ENCODE measurements at regions not wholly inside any gene's neighbourhood (a gene's known extent, or its start where the extent isn't known, plus 50 kb on each side); places are given as distances from the start of the nearest gene placed in this dataset.

GRCh38 chr9:90027296-90027790, 422.5 kb downstream of the GADD45G start:
- DNase-seq (ENCODE audit: low spot score) = no peak
- in situ Hi-C loops (cut with HindIII; ENCODE audit: low sequenced_read_pairs) = no loop called here

GRCh38 chr9:90029386-90029785, 424.6 kb downstream of the GADD45G start:
- in situ Hi-C loops (cut with HindIII; ENCODE audit: low sequenced_read_pairs) = no loop called here
- no peak for DNase-seq (ENCODE audit: low spot score)

GRCh38 chr9:90029996-90030395, 425.2 kb downstream of the GADD45G start:
- in situ Hi-C loops (cut with HindIII; ENCODE audit: low sequenced_read_pairs) = no loop called here
- DNase-seq (ENCODE audit: low spot score) = no peak

- DNase-seq (ENCODE audit: low spot score) = no peak
- in situ Hi-C loops (cut with HindIII; ENCODE audit: low sequenced_read_pairs) = no loop called here
Measured at GRCh38 chr9:90032296-90033027, 427.6 kb downstream of the GADD45G start.

- no peak for DNase-seq (ENCODE audit: low spot score)
- in situ Hi-C loops (cut with HindIII; ENCODE audit: low sequenced_read_pairs) = no loop called here
Measured at GRCh38 chr9:90033028-90033650, 428.3 kb downstream of the GADD45G start.

- no peak for DNase-seq (ENCODE audit: low spot score)
- in situ Hi-C loops (cut with HindIII; ENCODE audit: low sequenced_read_pairs) = no loop called here
Measured at GRCh38 chr9:90034071-90034470, 429.3 kb downstream of the GADD45G start.

- no peak for DNase-seq (ENCODE audit: low spot score)
- in situ Hi-C loops (cut with HindIII; ENCODE audit: low sequenced_read_pairs) = no loop called here
Measured at GRCh38 chr9:90035471-90035870, 430.7 kb downstream of the GADD45G start.

- in situ Hi-C loops (cut with HindIII; ENCODE audit: low sequenced_read_pairs) = no loop called here
- DNase-seq (ENCODE audit: low spot score) = no peak
Measured at GRCh38 chr9:90037146-90037797, 432.5 kb downstream of the GADD45G start.

- in situ Hi-C loops (cut with HindIII; ENCODE audit: low sequenced_read_pairs) = no loop called here
Measured at GRCh38 chr9:90038763-90039162, 434.0 kb downstream of the GADD45G start.

GRCh38 chr9:90044263-90044662, 439.5 kb downstream of the GADD45G start:
- DNase-seq (ENCODE audit: low spot score) = no peak
- in situ Hi-C loops (cut with HindIII; ENCODE audit: low sequenced_read_pairs) = no loop called here

More at GRCh38 chr9:90038763-90039162, 434.0 kb downstream of the GADD45G start:
- DNase-seq (ENCODE audit: low spot score) = no peak

GRCh38 chr9:90044710-90045151, 439.9 kb downstream of the GADD45G start:
- in situ Hi-C loops (cut with HindIII; ENCODE audit: low sequenced_read_pairs) = no loop called here
- DNase-seq (ENCODE audit: low spot score) = peak; percentile 45

- in situ Hi-C loops (cut with HindIII; ENCODE audit: low sequenced_read_pairs) = no loop called here
- DNase-seq (ENCODE audit: low spot score) = no peak
Measured at GRCh38 chr9:90046317-90046861, 441.6 kb downstream of the GADD45G start.

- no peak for DNase-seq (ENCODE audit: low spot score)
- in situ Hi-C loops (cut with HindIII; ENCODE audit: low sequenced_read_pairs) = no loop called here
Measured at GRCh38 chr9:90047828-90048227, 443.0 kb downstream of the GADD45G start.

GRCh38 chr9:90052366-90052765, 447.6 kb downstream of the GADD45G start:
- in situ Hi-C loops (cut with HindIII; ENCODE audit: low sequenced_read_pairs) = no loop called here
- no peak for DNase-seq (ENCODE audit: low spot score)

- no peak for DNase-seq (ENCODE audit: low spot score)
- in situ Hi-C loops (cut with HindIII; ENCODE audit: low sequenced_read_pairs) = no loop called here
Measured at GRCh38 chr9:90053027-90053426, 448.2 kb downstream of the GADD45G start.

GRCh38 chr9:90054810-90055209, 450.0 kb downstream of the GADD45G start:
- peak; percentile 14 for DNase-seq (ENCODE audit: low spot score)
- in situ Hi-C loops (cut with HindIII; ENCODE audit: low sequenced_read_pairs) = no loop called here

- in situ Hi-C loops (cut with HindIII; ENCODE audit: low sequenced_read_pairs) = no loop called here
- DNase-seq (ENCODE audit: low spot score) = no peak
Measured at GRCh38 chr9:90055226-90055625, 450.4 kb downstream of the GADD45G start.

GRCh38 chr9:90057361-90057760, 452.5 kb downstream of the GADD45G start:
- DNase-seq (ENCODE audit: low spot score) = no peak
- in situ Hi-C loops (cut with HindIII; ENCODE audit: low sequenced_read_pairs) = no loop called here

GRCh38 chr9:90058182-90058763, 453.5 kb downstream of the GADD45G start:
- in situ Hi-C loops (cut with HindIII; ENCODE audit: low sequenced_read_pairs) = no loop called here
- DNase-seq (ENCODE audit: low spot score) = no peak

GRCh38 chr9:90059436-90059835, 454.6 kb downstream of the GADD45G start:
- DNase-seq (ENCODE audit: low spot score) = peak; percentile 89
- in situ Hi-C loops (cut with HindIII; ENCODE audit: low sequenced_read_pairs) = no loop called here
